HAP-1 (cell line): ENCODE measurements at regions not wholly inside any gene's neighbourhood (a gene's known extent, or its start where the extent isn't known, plus 50 kb on each side); places are given as distances from the start of the nearest gene placed in this dataset.

Experiments
- DNase-seq, 2 experiments: peaks; one replicate each; pipeline ENCODE4 v3.0.0-alpha.2; 2016 to 2020; ENCODE audit warnings: low spot score in 2 of 2
- H3K27me3 ChIP-seq: fragments of 250-450 bp; sonication (Bioruptor Pico); 2 replicates; pipeline ENCODE4 v1.5.1; 2020; ENCODE audit warnings: low read depth, mild to moderate bottlenecking, moderate library complexity
- H3K36me3 ChIP-seq: fragments of 250-450 bp; sonication (Bioruptor Pico); replicated peaks from 2 replicates; pipeline ENCODE4 v1.5.1; 2020; ENCODE audit warnings: mild to moderate bottlenecking
- H3K4me1 ChIP-seq: fragments of 250-450 bp; sonication (Bioruptor Pico); 2 replicates; pipeline ENCODE4 v1.5.1; 2020; ENCODE audit warnings: mild to moderate bottlenecking
- H3K4me3 ChIP-seq: fragments of 250-450 bp; sonication (Bioruptor Pico); 2 replicates; pipeline ENCODE4 v1.5.1; 2020; ENCODE audit warnings: mild to moderate bottlenecking, moderate library complexity
- H3K9me3 ChIP-seq: fragments of 250-450 bp; sonication (Bioruptor Pico); 2 replicates; pipeline ENCODE4 v1.5.1; 2020; ENCODE audit warnings: mild to moderate bottlenecking, moderate library complexity
- in situ Hi-C: fragments of 300-500 bp; cut with MboI; formaldehyde crosslinking; loops from 3 replicates; pipeline ENCODE4 v1.14.3; 2020; ENCODE audit warnings: low sequenced_read_pairs, inconsistent platforms, mixed read lengths

GRCh38 chr20:9912290-9912689 lies 73.4 kb upstream of the PAK5 start:
- H3K27me3 ChIP-seq, result no peaks in the 10 kb centered on the region
- no peaks in the 10 kb centered on the region for H3K4me1 ChIP-seq
- no peaks in the 10 kb centered on the region for H3K9me3 ChIP-seq
- H3K4me3 ChIP-seq, result no peak overlapping the region
- DNase-seq, result no peak
- H3K36me3 ChIP-seq, result no peaks in the 10 kb centered on the region
- in situ Hi-C loops, result loop anchor here (25.0 kb wide), 2 partner anchors 300 to 500 kb away; no protein-coding TSS in a partner anchor

GRCh38 chr20:9911519-9911918 lies 72.6 kb upstream of the PAK5 start:
- no peaks in the 10 kb centered on the region for H3K27me3 ChIP-seq
- no peaks in the 10 kb centered on the region for H3K36me3 ChIP-seq
- no peak overlapping the region for H3K4me3 ChIP-seq
- in situ Hi-C loops, result loop anchor here (25.0 kb wide), 2 partner anchors 299 to 499 kb away; no protein-coding TSS in a partner anchor
- no peaks in the 10 kb centered on the region for H3K9me3 ChIP-seq
- no peaks in the 10 kb centered on the region for H3K4me1 ChIP-seq
- no peak for DNase-seq

- no peaks in the 10 kb centered on the region for H3K9me3 ChIP-seq
- H3K4me1 ChIP-seq, result no peaks in the 10 kb centered on the region
- in situ Hi-C loops, result loop anchor here (25.0 kb wide), 2 partner anchors 297 to 497 kb away; no protein-coding TSS in a partner anchor
- no peaks in the 10 kb centered on the region for H3K27me3 ChIP-seq
- no peak overlapping the region for H3K4me3 ChIP-seq
- no peaks in the 10 kb centered on the region for H3K36me3 ChIP-seq
- no peak for DNase-seq
These were observed 70.3 kb upstream of the PAK5 start for GRCh38 chr20:9909167-9909566.

GRCh38 chr20:9903048-9903655 lies 64.3 kb upstream of the PAK5 start:
- Histone ChIP-seq H3K36me3 (no peaks in the 10 kb centered on the region), H3K9me3 (no peaks in the 10 kb centered on the region), H3K4me1 (no peaks in the 10 kb centered on the region), H3K27me3 (no peaks in the 10 kb centered on the region), H3K4me3 (no peak overlapping the region)
- in situ Hi-C loops, result loop anchor here (25.0 kb wide), 2 partner anchors 291 to 491 kb away; no protein-coding TSS in a partner anchor
- peak in 1 of 2 experiments; percentile 38 for DNase-seq

- H3K4me3 ChIP-seq, result no peak overlapping the region
These were observed 50.5 kb upstream of the PAK5 start for GRCh38 chr20:9889270-9889981.

More at GRCh38 chr20:9889270-9889981, 50.5 kb upstream of the PAK5 start:
- in situ Hi-C loops, result no loop called here
- no peak for DNase-seq
- H3K36me3 ChIP-seq, result no peaks in the 10 kb centered on the region
- no peaks in the 10 kb centered on the region for H3K9me3 ChIP-seq
- no peaks in the 10 kb centered on the region for H3K4me1 ChIP-seq
- no peaks in the 10 kb centered on the region for H3K27me3 ChIP-seq
